ENCODE measurements at regions not wholly inside any gene's neighbourhood (a gene's known extent, or its start where the extent isn't known, plus 50 kb on each side); places are given as distances from the start of the nearest gene placed in this dataset.
A peak's percentile ranks its signal among the peaks of the same experiment; 100 is the strongest.

DNA sequence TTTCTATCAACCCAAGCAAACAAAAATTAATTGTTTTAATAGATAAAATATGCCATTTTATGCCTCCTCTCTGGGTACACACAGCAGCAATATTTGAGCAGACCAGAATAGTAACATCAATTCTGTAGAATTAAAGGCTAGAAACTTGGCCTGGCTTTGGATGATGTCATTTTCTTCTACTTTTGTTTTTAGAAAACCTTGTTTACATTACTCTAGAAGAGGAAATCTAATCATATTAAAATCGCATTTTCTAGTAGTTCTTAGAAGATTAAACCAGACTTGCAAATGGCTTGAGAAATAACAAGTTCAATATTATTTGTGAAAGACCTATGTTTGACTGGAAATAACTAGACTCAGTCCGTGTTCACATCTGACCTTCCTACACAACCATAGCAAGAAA is 102.3 kb upstream of the RFX8 start:
- no peaks in the 10 kb centered on the region for H3K4me1 ChIP-seq (ENCODE audit: control insufficient read depth, insufficient read depth, low read length)
- H3K9me3 ChIP-seq (ENCODE audit: control insufficient read depth, low read depth, low read length), result no peaks in the 10 kb centered on the region
- no peaks in the 10 kb centered on the region for H3K36me3 ChIP-seq (ENCODE audit: control insufficient read depth, insufficient read depth, low read length)
- no peak for DNase-seq
- H3K4me3 ChIP-seq (ENCODE audit: low read length), result no peak overlapping the region
- H3K27ac ChIP-seq (ENCODE audit: low read length), result no peak overlapping the region
- WGBS (ENCODE audit: insufficient coverage, low lambda C conversion rate), result 80% methylated on average over 1 of the region's 2 CpGs
- H3K27me3 ChIP-seq (ENCODE audit: control insufficient read depth, insufficient read depth, low read length), result no peaks in the 10 kb centered on the region

DNA sequence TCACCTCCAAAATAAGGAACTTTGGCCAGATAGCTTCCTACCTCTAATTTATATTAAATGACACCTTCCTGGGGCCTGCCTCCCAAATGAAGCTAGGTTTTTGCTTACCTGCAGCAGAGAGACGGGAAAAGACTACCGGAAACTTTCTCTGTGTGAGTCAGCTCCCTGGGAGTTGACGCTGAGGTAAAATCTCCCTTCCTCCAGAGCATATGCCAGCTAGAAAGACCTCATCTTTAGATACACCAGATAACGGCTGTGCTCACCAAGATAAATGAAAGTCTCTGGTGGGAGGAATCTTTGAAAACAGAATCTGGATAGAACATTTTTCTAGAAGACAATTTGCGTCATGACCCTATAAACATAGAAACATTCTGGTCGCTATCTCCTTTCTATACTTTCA is 99.7 kb upstream of the RFX8 start:
- H3K36me3 ChIP-seq (ENCODE audit: control insufficient read depth, insufficient read depth, low read length), result no peaks in the 10 kb centered on the region
- no peak for DNase-seq
- WGBS (ENCODE audit: insufficient coverage, low lambda C conversion rate), result 83% methylated on average over 2 of the region's 6 CpGs
- H3K9me3 ChIP-seq (ENCODE audit: control insufficient read depth, low read depth, low read length), result no peaks in the 10 kb centered on the region
- H3K4me1 ChIP-seq (ENCODE audit: control insufficient read depth, insufficient read depth, low read length), result no peaks in the 10 kb centered on the region
- H3K27me3 ChIP-seq (ENCODE audit: control insufficient read depth, insufficient read depth, low read length), result no peaks in the 10 kb centered on the region
- no peak overlapping the region for H3K27ac ChIP-seq (ENCODE audit: low read length)
- H3K4me3 ChIP-seq (ENCODE audit: low read length), result no peak overlapping the region

DNA sequence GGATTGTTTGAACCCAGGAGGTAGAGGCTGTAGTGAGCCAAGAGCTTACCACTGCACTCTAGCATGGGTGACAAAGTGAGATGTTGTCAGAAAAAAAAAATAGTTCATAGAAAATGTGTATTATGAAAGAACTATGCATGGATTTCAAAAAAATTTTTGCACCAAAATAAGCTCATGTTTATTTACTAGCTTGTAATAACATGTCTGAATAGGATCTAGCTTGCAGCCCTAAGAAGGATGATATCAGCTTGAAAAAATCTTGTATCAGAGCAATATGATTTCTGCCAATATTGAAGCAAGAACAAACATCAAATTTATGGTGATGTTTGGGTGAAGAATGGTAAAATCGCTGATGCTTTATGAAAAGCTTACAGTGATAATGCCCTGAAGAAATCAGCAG is 97.0 kb upstream of the RFX8 start:
- H3K9me3 ChIP-seq (ENCODE audit: control insufficient read depth, low read depth, low read length), result no peaks in the 10 kb centered on the region
- WGBS (ENCODE audit: insufficient coverage, low lambda C conversion rate), result 100% methylated on average over 1 of the region's 1 CpG
- DNase-seq, result no peak
- H3K4me3 ChIP-seq (ENCODE audit: low read length), result no peak overlapping the region
- H3K27ac ChIP-seq (ENCODE audit: low read length), result no peak overlapping the region
- no peaks in the 10 kb centered on the region for H3K4me1 ChIP-seq (ENCODE audit: control insufficient read depth, insufficient read depth, low read length)
- no peaks in the 10 kb centered on the region for H3K36me3 ChIP-seq (ENCODE audit: control insufficient read depth, insufficient read depth, low read length)
- H3K27me3 ChIP-seq (ENCODE audit: control insufficient read depth, insufficient read depth, low read length), result peaks cover 9% of the 10 kb centered on the region

DNA sequence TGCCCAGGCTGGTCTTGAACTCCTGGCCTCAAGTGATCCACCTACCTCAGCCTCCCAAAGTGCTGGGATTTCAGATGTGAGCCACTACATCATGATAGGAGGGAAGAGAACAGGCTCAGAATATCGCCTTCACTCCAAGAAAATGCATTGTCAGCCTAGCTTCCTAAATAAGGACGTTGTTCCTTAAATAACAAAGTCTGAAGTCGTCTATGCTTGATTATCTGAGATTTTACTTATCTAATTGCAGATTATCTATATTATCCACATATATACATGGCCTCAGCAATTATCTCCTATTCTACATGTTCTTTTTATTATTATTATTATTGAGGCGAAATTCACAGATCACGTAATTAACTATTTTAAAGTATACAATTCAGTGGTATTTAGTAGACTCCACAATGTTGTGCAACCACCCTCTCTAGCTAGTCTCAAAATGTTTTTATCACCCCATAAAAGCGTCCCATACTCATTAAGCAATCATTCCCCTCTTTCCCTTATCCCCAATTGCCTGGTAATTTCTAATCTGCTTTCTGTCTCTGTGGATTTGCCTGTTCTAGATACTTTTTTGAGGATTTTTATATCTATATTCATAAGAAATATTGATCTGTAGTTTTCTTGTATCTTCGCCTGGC is 95.1 kb upstream of the RFX8 start:
- Histone ChIP-seq H3K9me3 (ENCODE audit: control insufficient read depth, low read depth, low read length) (no peaks in the 10 kb centered on the region), H3K27ac (ENCODE audit: low read length) (no peak overlapping the region), H3K27me3 (ENCODE audit: control insufficient read depth, insufficient read depth, low read length) (peaks cover 20% of the 10 kb centered on the region), H3K36me3 (ENCODE audit: control insufficient read depth, insufficient read depth, low read length) (no peaks in the 10 kb centered on the region), H3K4me1 (ENCODE audit: control insufficient read depth, insufficient read depth, low read length) (peaks cover 4% of the 10 kb centered on the region), H3K4me3 (ENCODE audit: low read length) (no peak overlapping the region)
- WGBS (ENCODE audit: insufficient coverage, low lambda C conversion rate), result 86% methylated on average over 1 of the region's 7 CpGs
- no peak for DNase-seq

DNA sequence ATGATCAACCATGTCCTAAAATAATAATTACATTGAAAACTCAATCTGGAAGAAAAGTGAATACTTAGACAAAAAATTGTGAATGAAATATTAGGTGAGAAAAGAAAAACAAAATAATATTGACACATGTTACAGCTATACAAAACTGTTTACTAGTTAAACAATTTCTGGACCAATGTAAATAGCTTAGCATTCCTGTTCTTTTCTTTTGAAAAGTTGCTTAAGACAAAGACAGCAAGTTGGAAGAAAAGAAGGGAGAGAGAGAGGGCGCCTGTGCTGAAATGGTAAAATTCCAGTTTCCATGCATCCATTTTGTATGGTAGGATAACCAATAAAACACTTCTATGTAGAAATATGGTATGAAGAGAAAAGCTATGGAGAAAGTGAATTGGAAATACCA is 94.1 kb upstream of the RFX8 start:
- 100% methylated on average over 1 of the region's 1 CpG for WGBS (ENCODE audit: insufficient coverage, low lambda C conversion rate)
- H3K9me3 ChIP-seq (ENCODE audit: control insufficient read depth, low read depth, low read length), result no peaks in the 10 kb centered on the region
- no peaks in the 10 kb centered on the region for H3K36me3 ChIP-seq (ENCODE audit: control insufficient read depth, insufficient read depth, low read length)
- no peak overlapping the region for H3K27ac ChIP-seq (ENCODE audit: low read length)
- peaks cover 4% of the 10 kb centered on the region for H3K4me1 ChIP-seq (ENCODE audit: control insufficient read depth, insufficient read depth, low read length)
- H3K27me3 ChIP-seq (ENCODE audit: control insufficient read depth, insufficient read depth, low read length), result peaks cover 27% of the 10 kb centered on the region
- DNase-seq, result no peak
- H3K4me3 ChIP-seq (ENCODE audit: low read length), result no peak overlapping the region

DNA sequence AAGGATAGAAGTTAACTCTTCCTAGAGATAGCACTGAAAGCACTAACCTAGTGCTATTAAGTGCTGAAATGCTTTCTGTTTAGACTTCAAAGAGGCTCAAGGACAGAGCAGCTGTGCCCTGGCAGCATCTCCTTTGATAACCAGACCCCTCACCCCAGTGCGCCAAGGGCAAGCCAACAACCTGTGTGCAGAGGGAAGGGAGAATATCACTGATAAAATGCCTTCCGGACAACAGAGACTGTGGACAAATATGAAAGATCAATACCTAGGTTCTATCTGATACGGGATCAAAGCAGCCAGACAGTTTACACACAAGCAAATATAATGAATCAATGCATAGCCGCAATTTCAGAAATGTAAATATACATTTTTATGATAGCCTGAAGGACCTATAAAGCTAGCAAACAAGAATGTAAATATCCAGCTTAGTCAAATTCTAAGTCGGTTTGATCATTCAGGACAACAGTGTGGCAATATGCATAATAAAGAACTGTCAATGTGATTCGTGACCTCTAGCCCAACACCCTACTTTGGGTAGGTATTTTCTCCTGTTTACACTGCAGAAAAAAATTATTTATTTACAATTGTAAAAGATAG is 91.8 kb upstream of the RFX8 start:
- H3K4me1 ChIP-seq (ENCODE audit: control insufficient read depth, insufficient read depth, low read length), result peaks cover 4% of the 10 kb centered on the region
- H3K9me3 ChIP-seq (ENCODE audit: control insufficient read depth, low read depth, low read length), result no peaks in the 10 kb centered on the region
- H3K4me3 ChIP-seq (ENCODE audit: low read length), result no peak overlapping the region
- H3K27ac ChIP-seq (ENCODE audit: low read length), result no peak overlapping the region
- peaks cover 27% of the 10 kb centered on the region for H3K27me3 ChIP-seq (ENCODE audit: control insufficient read depth, insufficient read depth, low read length)
- H3K36me3 ChIP-seq (ENCODE audit: control insufficient read depth, insufficient read depth, low read length), result no peaks in the 10 kb centered on the region
- WGBS (ENCODE audit: insufficient coverage, low lambda C conversion rate), result 0% methylated on average over 2 of the region's 6 CpGs
- no peak for DNase-seq

DNA sequence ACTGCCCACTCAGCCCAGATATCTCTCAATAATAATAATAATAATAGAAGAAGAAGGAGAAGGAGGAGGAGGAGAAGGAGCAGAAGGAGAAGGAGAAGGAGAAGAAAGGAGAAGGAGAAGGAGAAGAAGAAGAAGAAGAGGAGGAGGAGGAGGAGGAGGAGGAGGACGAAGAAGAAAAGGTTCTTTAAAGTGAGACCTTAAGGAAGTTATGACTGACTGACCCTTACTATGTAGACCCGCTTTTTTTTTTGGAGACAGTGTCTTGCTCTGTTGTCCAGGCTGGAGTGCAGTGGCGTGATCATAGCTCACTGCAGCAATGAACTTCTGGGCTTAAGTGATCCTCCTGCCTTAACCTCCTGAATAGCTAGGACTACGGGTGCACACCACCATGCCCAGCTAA is 88.9 kb upstream of the RFX8 start:
- Histone ChIP-seq H3K4me3 (ENCODE audit: low read length) (no peak overlapping the region), H3K9me3 (ENCODE audit: control insufficient read depth, low read depth, low read length) (no peaks in the 10 kb centered on the region), H3K36me3 (ENCODE audit: control insufficient read depth, insufficient read depth, low read length) (no peaks in the 10 kb centered on the region), H3K27ac (ENCODE audit: low read length) (no peak overlapping the region), H3K27me3 (ENCODE audit: control insufficient read depth, insufficient read depth, low read length) (peaks cover 27% of the 10 kb centered on the region), H3K4me1 (ENCODE audit: control insufficient read depth, insufficient read depth, low read length) (peaks cover 4% of the 10 kb centered on the region)
- no peak for DNase-seq
- WGBS (ENCODE audit: insufficient coverage, low lambda C conversion rate), result 100% methylated on average over 1 of the region's 4 CpGs

DNA sequence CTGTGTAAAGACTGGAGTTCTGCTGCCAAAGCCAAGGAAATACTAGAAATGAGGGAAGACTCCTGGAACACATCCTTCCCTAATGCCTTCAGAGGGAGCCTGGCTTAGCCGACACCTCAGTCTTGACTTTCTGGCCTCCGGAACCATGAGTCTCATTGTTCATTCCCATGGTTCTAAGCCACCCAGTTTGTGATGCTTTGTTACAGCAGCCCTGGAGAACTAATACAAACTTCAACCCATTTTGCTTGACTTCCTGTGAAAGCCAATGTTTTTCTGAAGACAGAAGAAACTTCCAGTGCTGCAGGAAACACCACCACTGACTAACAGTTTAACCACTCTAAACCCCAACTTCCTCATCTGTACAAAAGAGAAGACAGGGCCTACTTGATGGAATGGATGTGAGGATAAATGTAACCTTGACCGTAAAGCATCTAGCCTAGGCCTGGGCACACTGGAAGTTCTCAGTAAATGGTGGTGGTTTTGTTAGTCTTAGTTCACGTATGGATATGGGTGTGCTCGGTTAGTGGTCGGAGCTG is 85.9 kb upstream of the RFX8 start:
- no peaks in the 10 kb centered on the region for H3K36me3 ChIP-seq (ENCODE audit: control insufficient read depth, insufficient read depth, low read length)
- H3K4me1 ChIP-seq (ENCODE audit: control insufficient read depth, insufficient read depth, low read length), result no peaks in the 10 kb centered on the region
- no peak for DNase-seq
- H3K4me3 ChIP-seq (ENCODE audit: low read length), result no peak overlapping the region
- 100% methylated on average over 2 of the region's 6 CpGs for WGBS (ENCODE audit: insufficient coverage, low lambda C conversion rate)
- H3K27me3 ChIP-seq (ENCODE audit: control insufficient read depth, insufficient read depth, low read length), result peaks cover 9% of the 10 kb centered on the region
- no peaks in the 10 kb centered on the region for H3K9me3 ChIP-seq (ENCODE audit: control insufficient read depth, low read depth, low read length)
- no peak overlapping the region for H3K27ac ChIP-seq (ENCODE audit: low read length)

DNA sequence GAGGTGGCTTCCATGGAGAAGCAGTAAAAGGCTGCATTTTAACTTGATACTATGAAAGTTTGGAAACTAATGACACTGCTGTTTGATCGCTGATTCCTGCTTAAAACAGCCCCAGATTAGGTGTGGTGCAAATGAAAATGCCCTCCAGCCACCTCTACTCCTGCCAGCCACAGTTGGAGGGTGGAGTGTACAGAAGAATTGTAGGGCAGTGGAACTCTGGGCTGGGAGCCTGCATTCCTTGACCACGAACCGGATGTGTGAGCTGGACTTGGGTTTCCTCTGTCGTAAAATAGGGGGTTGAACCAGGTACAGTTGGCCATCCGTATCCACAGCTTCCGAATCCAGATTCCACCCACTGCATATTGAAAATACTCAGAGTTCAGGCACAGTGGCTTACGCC is 84.6 kb upstream of the RFX8 start:
- Histone ChIP-seq H3K27ac (ENCODE audit: low read length) (peak overlapping the region; percentile 67), H3K27me3 (ENCODE audit: control insufficient read depth, insufficient read depth, low read length) (peaks cover 4% of the 10 kb centered on the region), H3K4me1 (ENCODE audit: control insufficient read depth, insufficient read depth, low read length) (no peaks in the 10 kb centered on the region), H3K4me3 (ENCODE audit: low read length) (no peak overlapping the region), H3K9me3 (ENCODE audit: control insufficient read depth, low read depth, low read length) (no peaks in the 10 kb centered on the region), H3K36me3 (ENCODE audit: control insufficient read depth, insufficient read depth, low read length) (no peaks in the 10 kb centered on the region)
- no CpG with 5 or more reads among the region's 7 CpGs for WGBS (ENCODE audit: insufficient coverage, low lambda C conversion rate)
- no peak for DNase-seq

DNA sequence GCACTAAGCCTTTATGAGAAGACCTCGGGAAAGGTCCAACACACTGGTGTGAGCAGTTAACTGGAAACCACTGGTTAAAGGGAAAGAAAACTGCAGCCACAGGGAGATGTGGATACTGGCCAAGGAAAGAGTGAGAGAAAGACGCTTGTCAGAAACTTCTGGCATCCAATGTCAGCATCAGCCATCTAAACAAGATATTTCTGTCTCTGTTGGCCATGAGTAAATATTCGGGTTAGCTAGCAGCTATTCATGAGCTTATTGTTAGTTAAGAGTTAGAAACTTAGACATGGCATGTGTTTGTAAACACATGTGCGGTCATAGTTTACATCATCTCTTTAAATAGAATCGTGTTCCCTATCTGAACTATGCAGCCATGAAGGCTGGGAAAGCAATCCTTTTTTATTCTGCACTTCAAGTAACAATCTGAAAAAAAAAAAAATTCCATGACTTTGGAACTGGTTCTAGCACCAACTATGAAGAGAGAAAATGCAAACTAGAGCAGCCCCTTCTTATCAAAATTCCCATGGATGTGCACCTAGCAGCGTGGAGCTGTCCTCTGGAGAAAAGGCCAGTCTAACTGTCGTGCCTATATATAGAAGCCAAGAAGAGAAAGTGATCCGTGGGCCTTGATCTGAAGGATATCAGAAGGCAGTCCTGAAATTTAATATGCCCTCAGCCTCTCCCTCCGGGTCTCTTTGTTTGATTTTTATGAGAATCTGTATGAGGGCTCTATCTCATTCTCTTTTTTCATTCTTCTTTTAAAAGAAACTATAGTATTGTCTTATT is 84.0 kb upstream of the RFX8 start:
- no peaks in the 10 kb centered on the region for H3K4me1 ChIP-seq (ENCODE audit: control insufficient read depth, insufficient read depth, low read length)
- H3K27me3 ChIP-seq (ENCODE audit: control insufficient read depth, insufficient read depth, low read length), result no peaks in the 10 kb centered on the region
- H3K4me3 ChIP-seq (ENCODE audit: low read length), result no peak overlapping the region
- H3K36me3 ChIP-seq (ENCODE audit: control insufficient read depth, insufficient read depth, low read length), result no peaks in the 10 kb centered on the region
- peak overlapping the region; percentile 67 for H3K27ac ChIP-seq (ENCODE audit: low read length)
- 50% methylated on average over 3 of the region's 9 CpGs for WGBS (ENCODE audit: insufficient coverage, low lambda C conversion rate)
- DNase-seq, result peak; percentile 42 to 57
- H3K9me3 ChIP-seq (ENCODE audit: control insufficient read depth, low read depth, low read length), result no peaks in the 10 kb centered on the region

Data from large intestine (tissue), 3 donors.